GM12878 (cell line): ENCODE measurements at regions not wholly inside any gene's neighbourhood (a gene's known extent, or its start where the extent isn't known, plus 50 kb on each side); places are given as distances from the start of the nearest gene placed in this dataset.
"Not testable (repeated sequence)": the region's sequence is repeated elsewhere in the genome, so short reads cannot be mapped to it uniquely, and the experiment has no call there.

ENCODE experiments used
- ATAC-seq: fragments of 200-7000 bp; cut with Tn5 transposase; 3 replicates; pipeline ENCODE4 v1.9.1; 2020; ENCODE audit warnings: mild to moderate bottlenecking, moderate library complexity
- BruUV-seq: library from RNA; stranded (reverse); fragments of 400-500 nt; replicated peaks from 2 replicates; lab custom pipeline; 2021; lab: Mats Ljungman, UMichigan
- CTCF ChIA-PET: fragments of 300-600 bp; sonication (Branson Sonifier 250); formaldehyde crosslinking; extraction: SDS; loops from one replicate; lab custom pipeline; 2021; ENCODE audit warnings: inconsistent platforms; lab: Yijun Ruan, JAX
- POLR2A ChIA-PET: fragments of 350-600 bp; formaldehyde crosslinking; extraction: SDS; loops from one replicate; lab custom pipeline; 2021; ENCODE audit warnings: inconsistent platforms; lab: Charles Lee
- RAD21 ChIA-PET: fragments of 300-600 bp; sonication (Branson Sonifier 250); formaldehyde crosslinking; loops from one replicate; lab custom pipeline; 2023; ENCODE audit warnings: antibody characterized with exemption; ENCODE audit not compliant: unreplicated experiment; lab: Charles Lee
- SMC1A ChIA-PET: fragments of 300-600 bp; sonication (Branson Sonifier 250); formaldehyde crosslinking; loops from one replicate; lab custom pipeline; 2023; ENCODE audit not compliant: unreplicated experiment, uncharacterized antibody; lab: Charles Lee
- DNase-seq: peaks from one replicate; pipeline ENCODE4 v3.0.0-alpha.2; 2011; ENCODE audit warnings: low read depth, low spot score
- FAIRE-seq: peaks from 3 replicates; lab custom pipeline; 2011; peaks lifted over from hg19 to GRCh38; lab: Jason Lieb, UNC
- H2AFZ ChIP-seq: 2 replicates; pipeline ENCODE4 v1.6.0; 2011; ENCODE audit warnings: low read depth, low read length, control low read depth; ENCODE audit not compliant: control insufficient read depth
- H3K27ac ChIP-seq: 2 replicates; pipeline ENCODE4 v1.5.1; 2011; ENCODE audit warnings: control low read depth; ENCODE audit not compliant: control insufficient read depth, insufficient read depth
- H3K27me3 ChIP-seq, 2 experiments: replicated peaks in 1 of 2; 2 replicates each; pipeline versions ENCODE4 v1.6.0 to v1.6.1; 2011; ENCODE audit warnings: low read length in 1 of 2; ENCODE audit not compliant: control insufficient read depth in 2 of 2, insufficient read depth in 2 of 2
- H3K36me3 ChIP-seq, 2 experiments: 2 replicates each; pipeline ENCODE4 v1.5.1; 2011; ENCODE audit warnings: low read length in 1 of 2; ENCODE audit not compliant: control insufficient read depth in 2 of 2, insufficient read depth in 2 of 2
- H3K4me1 ChIP-seq: 2 replicates; pipeline ENCODE4 v1.6.1; 2011; ENCODE audit warnings: mild to moderate bottlenecking, low read length, moderate library complexity, mixed read lengths; ENCODE audit not compliant: control insufficient read depth, insufficient read depth
- H3K4me2 ChIP-seq: 2 replicates; pipeline ENCODE4 v1.6.0; 2011; ENCODE audit warnings: control low read depth; ENCODE audit not compliant: control insufficient read depth, insufficient read depth
- H3K4me3 ChIP-seq: fragments of 200-600 bp; sonication (generic); 2 replicates; pipeline ENCODE4 v1.5.1; 2016
- H3K79me2 ChIP-seq: 2 replicates; pipeline ENCODE4 v1.6.0; 2011; ENCODE audit warnings: low read length; ENCODE audit not compliant: control insufficient read depth, insufficient read depth
- H3K9ac ChIP-seq: 2 replicates; pipeline ENCODE4 v1.8.0; 2011; ENCODE audit warnings: low read length, control low read depth, mixed read lengths; ENCODE audit not compliant: control insufficient read depth, insufficient read depth
- H3K9me3 ChIP-seq: replicated peaks from 3 replicates; pipeline ENCODE4 v1.5.1; 2011; ENCODE audit warnings: mild to moderate bottlenecking, low read length; ENCODE audit not compliant: control insufficient read depth, insufficient read depth
- H4K20me1 ChIP-seq: 2 replicates; pipeline ENCODE4 v1.6.0; 2011; ENCODE audit not compliant: control insufficient read depth, insufficient read depth
- WGBS: methylation state at CpG from one replicate; pipeline ENCODE4 v1.1.6; 2016; ENCODE audit warnings: low lambda C conversion rate; ENCODE audit not compliant: insufficient replicate concordance, insufficient coverage; ENCODE audit errors: missing lambda C conversion rate; 5-methylcytosine and 5-hydroxymethylcytosine counted together
- in situ Hi-C: fragments of 300-500 bp; cut with MboI; formaldehyde crosslinking; loops from 9 replicates; pipeline ENCODE4 v1.14.3; 2018; ENCODE audit warnings: mixed read lengths
- intact Hi-C: fragments of 100-400 bp; cut with micrococcal nuclease; formaldehyde crosslinking; loops from one replicate; pipeline ENCODE4 v1.14.2; 2022; ENCODE audit not compliant: unreplicated experiment

DNA sequence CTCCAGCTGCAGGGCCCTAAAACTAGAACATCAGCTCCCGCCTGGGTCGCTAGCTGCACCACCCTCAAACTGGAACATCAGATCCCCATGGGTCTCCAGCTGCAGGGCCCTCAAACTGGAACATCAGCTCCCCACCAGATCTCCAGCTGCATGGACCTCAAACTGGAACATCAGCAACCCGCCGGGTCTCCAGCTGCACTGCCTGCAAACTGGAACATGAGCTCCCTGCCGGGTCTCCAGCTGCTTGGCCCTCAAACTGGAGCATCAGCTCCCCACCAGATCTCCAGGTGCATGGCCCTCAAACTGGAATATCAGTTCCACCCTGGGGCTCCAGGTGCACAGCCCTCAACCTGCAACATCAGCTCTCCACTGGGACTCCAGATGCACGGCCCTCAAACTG, 82.7 kb downstream of the TFRC start:
- RAD21 ChIA-PET, H3K36me3 ChIP-seq: not testable (repeated sequence)

DNA sequence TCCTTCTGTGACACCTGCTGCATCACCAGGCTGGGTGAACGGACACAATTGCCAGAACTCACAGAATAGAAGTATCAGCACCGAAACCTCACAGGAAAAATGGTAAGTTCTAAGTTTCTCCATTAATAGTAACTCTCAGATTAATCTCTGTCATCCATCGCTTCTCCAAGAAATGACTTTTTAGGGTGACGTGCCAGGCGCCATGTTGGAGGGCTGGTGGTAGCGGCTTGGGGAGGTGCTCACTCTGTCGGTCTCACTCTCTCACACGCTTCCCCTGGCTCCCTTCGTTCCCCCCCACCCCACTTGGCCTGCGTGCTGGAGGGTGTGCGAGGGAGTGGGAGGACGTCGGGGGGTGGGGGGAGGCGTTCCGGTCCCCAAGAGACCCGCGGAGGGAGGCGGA, 85.6 kb downstream of the TFRC start:
- H4K20me1 ChIP-seq, SMC1A ChIA-PET, H3K4me3 ChIP-seq, BruUV-seq, H3K4me2 ChIP-seq, ATAC-seq, H3K9me3 ChIP-seq, RAD21 ChIA-PET, FAIRE-seq, H3K27ac ChIP-seq, DNase-seq, H3K4me1 ChIP-seq, H3K36me3 ChIP-seq, H3K9ac ChIP-seq, POLR2A ChIA-PET, H3K79me2 ChIP-seq, intact Hi-C loops, H3K27me3 ChIP-seq, H2AFZ ChIP-seq, in situ Hi-C loops, CTCF ChIA-PET: not testable (repeated sequence)
- WGBS = 85% methylated on average over 5 of the region's 18 CpGs

More for the DNA sequence above, 82.7 kb downstream of the TFRC start:
- H3K9me3 ChIP-seq, H3K4me3 ChIP-seq, DNase-seq, H4K20me1 ChIP-seq, BruUV-seq, ATAC-seq, H3K27me3 ChIP-seq, intact Hi-C loops, H3K9ac ChIP-seq, POLR2A ChIA-PET, H3K27ac ChIP-seq, H2AFZ ChIP-seq, in situ Hi-C loops, FAIRE-seq, H3K4me2 ChIP-seq, H3K4me1 ChIP-seq, H3K79me2 ChIP-seq: not testable (repeated sequence)
- CTCF ChIA-PET = interaction anchor here (1.3 to 1.4 kb wide), 2 partner anchors 58 to 74 kb away, joined by 3 to 4 read pairs; no protein-coding TSS in a partner anchor
- SMC1A ChIA-PET = interaction anchor here (0.7 to 1.0 kb wide), 4 partner anchors 23 to 74 kb away, joined by 3 to 4 read pairs (median 3); no protein-coding TSS in a partner anchor
- WGBS = 47% methylated on average over 6 of the region's 6 CpGs
